ENCODE measurements at regions not wholly inside any gene's neighbourhood (a gene's known extent, or its start where the extent isn't known, plus 50 kb on each side); places are given as distances from the start of the nearest gene placed in this dataset.

GRCh38 chr9:26687421-26687820 lies 205.2 kb downstream of the CAAP1 start:
- peak; percentile 49 for ATAC-seq
- TF ChIP-seq CREB5 (CRISPR knock-in tag; IDR thresholded peaks at IDR 0.05; ENCODE audit: low read depth) (no peak), ZFP30 (CRISPR knock-in tag; IDR thresholded peaks at IDR 0.05) (no peak), CSRNP3 (CRISPR knock-in tag; IDR thresholded peaks at IDR 0.05) (no peak), ZNF70 (CRISPR knock-in tag; IDR thresholded peaks at IDR 0.05) (no peak), RARB (CRISPR knock-in tag; IDR thresholded peaks at IDR 0.05) (no peak)

- no peak for TF ChIP-seq SNAI2 (CRISPR knock-in tag; IDR thresholded peaks at IDR 0.05)
- TF ChIP-seq ZFP3 (CRISPR knock-in tag; IDR thresholded peaks at IDR 0.05): no peak
- no peak for TF ChIP-seq BACH2 (CRISPR knock-in tag; IDR thresholded peaks at IDR 0.05; ENCODE audit: borderline replicate concordance)
- no peak for TF ChIP-seq ZNF565 (CRISPR knock-in tag; conservative IDR thresholded peaks at IDR 0.05; ENCODE audit: low read depth)
- TF ChIP-seq TSHZ2 (CRISPR knock-in tag; IDR thresholded peaks at IDR 0.05): no peak
- TF ChIP-seq POU6F1 (CRISPR knock-in tag; IDR thresholded peaks at IDR 0.05; ENCODE audit: borderline replicate concordance, low read depth): no peak
- no peak for TF ChIP-seq RARB (CRISPR knock-in tag; IDR thresholded peaks at IDR 0.05)
- no peak for TF ChIP-seq CREB5 (CRISPR knock-in tag; IDR thresholded peaks at IDR 0.05; ENCODE audit: low read depth)
- ATAC-seq: no peak
Measured at GRCh38 chr9:26685818-26686217, 206.8 kb downstream of the CAAP1 start.

- no peak for TF ChIP-seq PPARA (CRISPR knock-in tag; IDR thresholded peaks at IDR 0.05; ENCODE audit: borderline replicate concordance)
- no peak for TF ChIP-seq ZFP3 (CRISPR knock-in tag; IDR thresholded peaks at IDR 0.05)
- 0 out of 2 replicates have a peak, but pooled peaks have one; percentile 17 for TF ChIP-seq TSHZ2 (CRISPR knock-in tag; IDR thresholded peaks at IDR 0.05)
- peak; percentile 28; the same call in 1 of the 3 replicates for ATAC-seq
Measured at GRCh38 chr9:26684029-26684428, 208.6 kb downstream of the CAAP1 start.

- TF ChIP-seq ISL1 (CRISPR knock-in tag; IDR thresholded peaks at IDR 0.05) (no peak), ZNF70 (CRISPR knock-in tag; IDR thresholded peaks at IDR 0.05) (no peak)
- no peak for ATAC-seq
Measured at GRCh38 chr9:26682796-26683496, 209.7 kb downstream of the CAAP1 start.

Measured in SK-N-SH treated with all-trans-retinoic acid at 6 μM for 48 hours (cell line).